ENCODE measurements at regions not wholly inside any gene's neighbourhood (a gene's known extent, or its start where the extent isn't known, plus 50 kb on each side); places are given as distances from the start of the nearest gene placed in this dataset.

DNA sequence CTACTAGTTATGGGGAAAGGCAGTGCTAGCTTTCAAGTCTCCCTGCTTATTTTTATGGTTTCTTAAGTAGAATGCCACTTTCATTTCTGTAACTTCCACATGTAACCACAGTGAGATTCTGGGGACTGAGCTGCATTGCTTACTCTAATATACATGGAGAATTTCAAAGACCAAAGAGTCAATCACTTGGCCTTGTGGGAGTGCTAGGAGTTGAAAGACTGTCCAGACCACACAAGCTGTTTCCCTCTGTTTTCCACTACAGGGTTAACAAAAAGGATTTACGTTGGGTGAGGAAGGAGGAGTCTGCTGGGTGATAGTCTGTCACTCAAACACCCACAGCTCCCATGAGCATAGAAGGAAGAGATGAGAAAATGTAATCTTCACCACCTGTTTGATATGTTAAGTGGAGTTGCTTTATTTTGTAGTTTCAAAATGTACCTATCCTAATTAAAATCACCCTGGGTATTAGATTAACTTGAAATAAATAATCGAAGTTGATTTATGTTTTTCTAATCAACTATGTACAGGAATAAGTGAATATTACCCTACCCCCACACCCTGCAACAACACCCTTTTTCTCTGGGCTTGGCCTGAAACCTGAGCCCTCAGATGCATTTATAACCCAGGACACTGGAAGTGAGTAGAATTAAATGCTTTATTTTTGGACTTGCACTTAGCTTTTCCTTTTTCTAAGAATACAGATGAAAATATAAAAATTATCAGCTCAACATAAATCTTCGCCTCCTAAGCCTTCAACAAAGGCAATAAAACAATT is 225.8 kb upstream of the SLC10A2 start:
- H3K9me3 ChIP-seq (ENCODE audit: control insufficient read depth, low read length), result no peaks in the 10 kb centered on the region
- no peak overlapping the region for H3K27ac ChIP-seq (ENCODE audit: insufficient read depth, low read length, poor library complexity, severe bottlenecking)
- DNase-seq, result no peak
- no peaks in the 10 kb centered on the region for H3K36me3 ChIP-seq (ENCODE audit: control insufficient read depth, insufficient read depth, low read length)
- no peak overlapping the region for H3K4me3 ChIP-seq (ENCODE audit: insufficient read depth, low read depth, low read length, poor library complexity, severe bottlenecking)
- no peaks in the 10 kb centered on the region for H3K27me3 ChIP-seq (replicated peaks; ENCODE audit: control insufficient read depth, insufficient read depth, low read length, poor library complexity, severe bottlenecking)
- H3K4me1 ChIP-seq (ENCODE audit: control insufficient read depth, insufficient read depth, low read length, poor library complexity, severe bottlenecking), result no peaks in the 10 kb centered on the region

- no peak overlapping the region for H3K4me3 ChIP-seq (ENCODE audit: insufficient read depth, low read depth, low read length, poor library complexity, severe bottlenecking)
- no peak overlapping the region for H3K27ac ChIP-seq (ENCODE audit: insufficient read depth, low read length, poor library complexity, severe bottlenecking)
- no peaks in the 10 kb centered on the region for H3K27me3 ChIP-seq (replicated peaks; ENCODE audit: control insufficient read depth, insufficient read depth, low read length, poor library complexity, severe bottlenecking)
- no peaks in the 10 kb centered on the region for H3K4me1 ChIP-seq (ENCODE audit: control insufficient read depth, insufficient read depth, low read length, poor library complexity, severe bottlenecking)
- no peaks in the 10 kb centered on the region for H3K36me3 ChIP-seq (ENCODE audit: control insufficient read depth, insufficient read depth, low read length)
- DNase-seq, result no peak
- no peaks in the 10 kb centered on the region for H3K9me3 ChIP-seq (ENCODE audit: control insufficient read depth, low read length)
These were observed 225.0 kb upstream of the SLC10A2 start for GRCh38 chr13:103291226-103291625.

- Histone ChIP-seq H3K27me3 (replicated peaks; ENCODE audit: control insufficient read depth, insufficient read depth, low read length, poor library complexity, severe bottlenecking) (no peaks in the 10 kb centered on the region), H3K4me3 (ENCODE audit: insufficient read depth, low read depth, low read length, poor library complexity, severe bottlenecking) (no peak overlapping the region), H3K9me3 (ENCODE audit: control insufficient read depth, low read length) (no peaks in the 10 kb centered on the region), H3K36me3 (ENCODE audit: control insufficient read depth, insufficient read depth, low read length) (no peaks in the 10 kb centered on the region), H3K27ac (ENCODE audit: insufficient read depth, low read length, poor library complexity, severe bottlenecking) (no peak overlapping the region), H3K4me1 (ENCODE audit: control insufficient read depth, insufficient read depth, low read length, poor library complexity, severe bottlenecking) (no peaks in the 10 kb centered on the region)
- no peak for DNase-seq
These were observed 223.5 kb upstream of the SLC10A2 start for GRCh38 chr13:103289681-103290080.

DNA sequence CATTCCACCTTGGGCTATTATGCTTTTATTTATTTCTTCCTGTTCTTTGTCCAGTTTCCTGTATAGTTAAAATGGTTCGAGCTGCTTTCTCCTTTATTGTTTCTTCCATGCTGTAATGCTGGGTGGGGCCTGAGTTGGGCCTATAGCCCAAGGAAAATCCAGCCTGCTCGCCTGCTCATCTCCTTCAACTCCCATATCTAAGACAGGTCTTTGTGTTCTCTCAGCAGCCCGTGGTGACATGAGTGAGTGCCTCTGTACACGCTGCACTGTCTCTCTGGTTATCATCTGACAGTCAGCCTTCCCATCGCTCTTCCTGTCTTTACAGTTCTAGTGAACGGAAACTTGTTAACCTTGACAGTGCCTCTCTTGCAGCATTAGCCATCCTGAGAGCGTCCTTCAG is 221.9 kb upstream of the SLC10A2 start:
- Histone ChIP-seq H3K4me3 (ENCODE audit: insufficient read depth, low read depth, low read length, poor library complexity, severe bottlenecking) (no peak overlapping the region), H3K36me3 (ENCODE audit: control insufficient read depth, insufficient read depth, low read length) (no peaks in the 10 kb centered on the region), H3K27me3 (replicated peaks; ENCODE audit: control insufficient read depth, insufficient read depth, low read length, poor library complexity, severe bottlenecking) (no peaks in the 10 kb centered on the region), H3K9me3 (ENCODE audit: control insufficient read depth, low read length) (no peaks in the 10 kb centered on the region), H3K27ac (ENCODE audit: insufficient read depth, low read length, poor library complexity, severe bottlenecking) (no peak overlapping the region), H3K4me1 (ENCODE audit: control insufficient read depth, insufficient read depth, low read length, poor library complexity, severe bottlenecking) (no peaks in the 10 kb centered on the region)
- DNase-seq, result no peak

- no peaks in the 10 kb centered on the region for H3K27me3 ChIP-seq (replicated peaks; ENCODE audit: control insufficient read depth, insufficient read depth, low read length, poor library complexity, severe bottlenecking)
- no peak for DNase-seq
- H3K4me1 ChIP-seq (ENCODE audit: control insufficient read depth, insufficient read depth, low read length, poor library complexity, severe bottlenecking), result no peaks in the 10 kb centered on the region
- H3K27ac ChIP-seq (ENCODE audit: insufficient read depth, low read length, poor library complexity, severe bottlenecking), result no peak overlapping the region
- H3K36me3 ChIP-seq (ENCODE audit: control insufficient read depth, insufficient read depth, low read length), result no peaks in the 10 kb centered on the region
- no peaks in the 10 kb centered on the region for H3K9me3 ChIP-seq (ENCODE audit: control insufficient read depth, low read length)
- H3K4me3 ChIP-seq (ENCODE audit: insufficient read depth, low read depth, low read length, poor library complexity, severe bottlenecking), result no peak overlapping the region
These were observed 221.4 kb upstream of the SLC10A2 start for GRCh38 chr13:103287659-103288058.

- no peaks in the 10 kb centered on the region for H3K27me3 ChIP-seq (replicated peaks; ENCODE audit: control insufficient read depth, insufficient read depth, low read length, poor library complexity, severe bottlenecking)
- DNase-seq, result no peak
- no peaks in the 10 kb centered on the region for H3K4me1 ChIP-seq (ENCODE audit: control insufficient read depth, insufficient read depth, low read length, poor library complexity, severe bottlenecking)
- no peak overlapping the region for H3K27ac ChIP-seq (ENCODE audit: insufficient read depth, low read length, poor library complexity, severe bottlenecking)
- no peaks in the 10 kb centered on the region for H3K36me3 ChIP-seq (ENCODE audit: control insufficient read depth, insufficient read depth, low read length)
- no peak overlapping the region for H3K4me3 ChIP-seq (ENCODE audit: insufficient read depth, low read depth, low read length, poor library complexity, severe bottlenecking)
- H3K9me3 ChIP-seq (ENCODE audit: control insufficient read depth, low read length), result no peaks in the 10 kb centered on the region
These were observed 218.2 kb upstream of the SLC10A2 start for GRCh38 chr13:103284466-103284865.

GRCh38 chr13:103283451-103283820 is 217.2 kb upstream of the SLC10A2 start:
- no peak overlapping the region for H3K4me3 ChIP-seq (ENCODE audit: insufficient read depth, low read depth, low read length, poor library complexity, severe bottlenecking)
- H3K4me1 ChIP-seq (ENCODE audit: control insufficient read depth, insufficient read depth, low read length, poor library complexity, severe bottlenecking), result no peaks in the 10 kb centered on the region
- no peak for DNase-seq
- no peak overlapping the region for H3K27ac ChIP-seq (ENCODE audit: insufficient read depth, low read length, poor library complexity, severe bottlenecking)
- no peaks in the 10 kb centered on the region for H3K9me3 ChIP-seq (ENCODE audit: control insufficient read depth, low read length)
- H3K27me3 ChIP-seq (replicated peaks; ENCODE audit: control insufficient read depth, insufficient read depth, low read length, poor library complexity, severe bottlenecking), result no peaks in the 10 kb centered on the region
- no peaks in the 10 kb centered on the region for H3K36me3 ChIP-seq (ENCODE audit: control insufficient read depth, insufficient read depth, low read length)

DNA sequence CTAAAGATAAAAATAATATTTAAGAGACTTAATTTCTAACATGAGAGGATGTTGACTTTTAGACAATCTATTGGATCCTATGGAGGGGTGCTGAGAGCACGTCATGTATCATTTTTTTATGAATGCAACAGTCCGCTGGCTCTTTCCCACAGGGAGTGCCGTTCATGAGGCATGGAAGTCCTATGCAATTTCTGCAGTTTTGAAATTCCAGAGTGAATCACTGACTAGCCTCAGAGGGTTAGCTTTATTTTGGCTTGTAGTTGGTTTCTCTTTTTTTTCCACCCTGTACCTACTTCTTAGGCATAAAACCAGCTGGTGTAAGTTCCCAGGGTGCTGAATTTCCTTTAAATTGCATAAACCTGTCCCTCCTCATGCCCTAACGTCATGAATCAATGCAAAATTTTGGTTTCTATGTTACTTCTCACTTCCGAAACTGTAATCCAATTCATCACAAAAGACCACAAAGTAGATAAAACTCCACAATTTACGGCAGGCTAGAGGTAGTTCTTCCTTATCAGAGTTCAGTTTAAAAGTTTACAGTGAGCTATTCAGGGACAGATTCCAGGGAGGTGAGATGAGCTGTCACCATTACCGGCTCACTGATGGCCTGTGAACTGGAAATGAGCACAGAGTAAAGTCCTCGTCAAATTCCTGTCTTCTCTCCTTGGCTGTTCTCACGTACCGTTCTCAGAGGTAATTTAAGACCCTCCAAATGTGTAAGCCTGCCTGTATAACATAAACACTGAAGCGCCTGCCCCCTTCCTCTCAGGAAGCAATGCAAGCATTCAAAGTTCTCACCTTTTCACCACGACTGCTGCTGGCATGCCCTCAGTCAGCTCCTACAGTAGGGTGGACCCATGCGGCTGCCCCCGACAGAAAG is 216.6 kb upstream of the SLC10A2 start:
- Histone ChIP-seq H3K27ac (ENCODE audit: insufficient read depth, low read length, poor library complexity, severe bottlenecking) (no peak overlapping the region), H3K4me3 (ENCODE audit: insufficient read depth, low read depth, low read length, poor library complexity, severe bottlenecking) (no peak overlapping the region)

GRCh38 chr13:103277959-103278694 is 211.9 kb upstream of the SLC10A2 start:
- no peak overlapping the region for H3K4me3 ChIP-seq (ENCODE audit: insufficient read depth, low read depth, low read length, poor library complexity, severe bottlenecking)
- H3K27me3 ChIP-seq (replicated peaks; ENCODE audit: control insufficient read depth, insufficient read depth, low read length, poor library complexity, severe bottlenecking), result no peaks in the 10 kb centered on the region
- no peaks in the 10 kb centered on the region for H3K9me3 ChIP-seq (ENCODE audit: control insufficient read depth, low read length)
- no peak for DNase-seq
- H3K36me3 ChIP-seq (ENCODE audit: control insufficient read depth, insufficient read depth, low read length), result no peaks in the 10 kb centered on the region
- no peaks in the 10 kb centered on the region for H3K4me1 ChIP-seq (ENCODE audit: control insufficient read depth, insufficient read depth, low read length, poor library complexity, severe bottlenecking)
- H3K27ac ChIP-seq (ENCODE audit: insufficient read depth, low read length, poor library complexity, severe bottlenecking), result no peak overlapping the region

More for the DNA sequence above, 216.6 kb upstream of the SLC10A2 start:
- no peaks in the 10 kb centered on the region for H3K4me1 ChIP-seq (ENCODE audit: control insufficient read depth, insufficient read depth, low read length, poor library complexity, severe bottlenecking)
- no peaks in the 10 kb centered on the region for H3K9me3 ChIP-seq (ENCODE audit: control insufficient read depth, low read length)
- H3K36me3 ChIP-seq (ENCODE audit: control insufficient read depth, insufficient read depth, low read length), result no peaks in the 10 kb centered on the region
- DNase-seq, result no peak
- no peaks in the 10 kb centered on the region for H3K27me3 ChIP-seq (replicated peaks; ENCODE audit: control insufficient read depth, insufficient read depth, low read length, poor library complexity, severe bottlenecking)
